ENCODE measurements at regions not wholly inside any gene's neighbourhood (a gene's known extent, or its start where the extent isn't known, plus 50 kb on each side); places are given as distances from the start of the nearest gene placed in this dataset.

DNA sequence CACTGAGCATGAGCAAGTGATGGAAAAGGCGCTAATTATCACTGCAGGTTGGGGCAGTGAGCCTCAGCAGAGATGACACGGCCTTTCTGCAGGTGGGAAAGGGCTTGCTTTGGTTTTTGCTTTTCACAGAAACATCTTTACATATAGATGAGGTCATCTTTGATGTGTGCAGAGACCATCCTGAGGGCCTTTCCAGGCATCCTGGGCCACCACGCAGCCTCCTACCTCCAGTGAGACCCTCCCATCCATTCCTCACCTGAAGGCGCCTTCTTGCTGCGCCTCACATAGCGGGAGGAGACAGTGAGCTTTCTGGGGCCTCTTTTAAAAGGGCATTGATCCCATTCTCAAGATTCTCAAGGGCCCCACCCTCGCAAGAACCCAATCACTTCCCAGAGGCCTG is 235.3 kb upstream of the RAB6C start:
- TF ChIP-seq SIN3A (IDR thresholded peaks at IDR 0.05; ENCODE audit: borderline replicate concordance, low read depth, low read length) = no peak
- TF ChIP-seq SMC3 (IDR thresholded peaks at IDR 0.05; ENCODE audit: low read depth, low read length) = no peak
- TF ChIP-seq, protein P1, sequence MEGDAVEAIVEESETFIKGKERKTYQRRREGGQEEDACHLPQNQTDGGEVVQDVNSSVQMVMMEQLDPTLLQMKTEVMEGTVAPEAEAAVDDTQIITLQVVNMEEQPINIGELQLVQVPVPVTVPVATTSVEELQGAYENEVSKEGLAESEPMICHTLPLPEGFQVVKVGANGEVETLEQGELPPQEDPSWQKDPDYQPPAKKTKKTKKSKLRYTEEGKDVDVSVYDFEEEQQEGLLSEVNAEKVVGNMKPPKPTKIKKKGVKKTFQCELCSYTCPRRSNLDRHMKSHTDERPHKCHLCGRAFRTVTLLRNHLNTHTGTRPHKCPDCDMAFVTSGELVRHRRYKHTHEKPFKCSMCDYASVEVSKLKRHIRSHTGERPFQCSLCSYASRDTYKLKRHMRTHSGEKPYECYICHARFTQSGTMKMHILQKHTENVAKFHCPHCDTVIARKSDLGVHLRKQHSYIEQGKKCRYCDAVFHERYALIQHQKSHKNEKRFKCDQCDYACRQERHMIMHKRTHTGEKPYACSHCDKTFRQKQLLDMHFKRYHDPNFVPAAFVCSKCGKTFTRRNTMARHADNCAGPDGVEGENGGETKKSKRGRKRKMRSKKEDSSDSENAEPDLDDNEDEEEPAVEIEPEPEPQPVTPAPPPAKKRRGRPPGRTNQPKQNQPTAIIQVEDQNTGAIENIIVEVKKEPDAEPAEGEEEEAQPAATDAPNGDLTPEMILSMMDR (IDR thresholded peaks at IDR 0.05) = no peak
- no peak for TF ChIP-seq RAD21 (IDR thresholded peaks at IDR 0.05; ENCODE audit: low read length)

Measured in SK-N-SH (cell line).